H9 (cell line): ENCODE measurements at regions not wholly inside any gene's neighbourhood (a gene's known extent, or its start where the extent isn't known, plus 50 kb on each side); places are given as distances from the start of the nearest gene placed in this dataset.

Experiments
- DNase-seq: peaks from one replicate; pipeline ENCODE4 v3.0.0-alpha.2; 2017
- H2AFZ ChIP-seq: one replicate; pipeline ENCODE4 v1.6.1; 2013; ENCODE audit warnings: mild to moderate bottlenecking, low read length, control low read depth, moderate library complexity
- H2AK5ac ChIP-seq: 2 replicates; pipeline ENCODE4 v1.6.1; 2013; ENCODE audit warnings: low read length, control low read depth, mixed read lengths; ENCODE audit not compliant: insufficient read length
- H2BK120ac ChIP-seq: one replicate; pipeline ENCODE4 v1.6.1; 2013; ENCODE audit warnings: low read depth, mild to moderate bottlenecking, low read length, control low read depth, inconsistent platforms; ENCODE audit not compliant: poor library complexity, severe bottlenecking
- H2BK12ac ChIP-seq: 2 replicates; pipeline ENCODE4 v1.6.1; 2013; ENCODE audit warnings: low read length, control low read depth, mixed read lengths, low read depth; ENCODE audit not compliant: insufficient read length
- H2BK15ac ChIP-seq: 2 replicates; pipeline ENCODE4 v1.6.1; 2013; ENCODE audit warnings: low read depth, low read length, control low read depth
- H2BK20ac ChIP-seq: one replicate; pipeline ENCODE4 v1.6.1; 2013; ENCODE audit warnings: low read depth, mild to moderate bottlenecking, low read length, control low read depth, inconsistent platforms; ENCODE audit not compliant: poor library complexity, severe bottlenecking
- H2BK5ac ChIP-seq: 2 replicates; pipeline ENCODE4 v1.6.1; 2013; ENCODE audit warnings: low read length, control low read depth, mixed read lengths; ENCODE audit not compliant: insufficient read length
- H3K14ac ChIP-seq: 2 replicates; pipeline ENCODE4 v1.6.1; 2013; ENCODE audit warnings: low read length, control low read depth; ENCODE audit not compliant: insufficient read depth
- H3K18ac ChIP-seq: 2 replicates; pipeline ENCODE4 v1.6.1; 2013; ENCODE audit warnings: low read depth, mild to moderate bottlenecking, mixed read lengths, low read length, control low read depth; ENCODE audit not compliant: insufficient read length
- H3K23ac ChIP-seq: 2 replicates; pipeline ENCODE4 v1.6.1; 2013; ENCODE audit warnings: low read length, control low read depth, mixed read lengths, low read depth; ENCODE audit not compliant: insufficient read length
- H3K23me2 ChIP-seq: 2 replicates; pipeline ENCODE4 v1.6.1; 2013; ENCODE audit warnings: low read depth, mild to moderate bottlenecking, mixed read lengths, low read length, control low read depth; ENCODE audit not compliant: insufficient read length, poor library complexity, severe bottlenecking
- H3K27ac ChIP-seq: 2 replicates; pipeline ENCODE4 v1.5.1; 2013; ENCODE audit warnings: low read length, control low read depth, mixed read lengths, low read depth; ENCODE audit not compliant: insufficient read length
- H3K27me3 ChIP-seq: 2 replicates; pipeline ENCODE4 v1.6.1; 2013; ENCODE audit warnings: low read length, control low read depth, inconsistent platforms; ENCODE audit not compliant: insufficient read depth
- H3K4ac ChIP-seq: 2 replicates; pipeline ENCODE4 v1.6.1; 2013; ENCODE audit warnings: low read depth, mild to moderate bottlenecking, control low read depth, inconsistent platforms, low read length, moderate library complexity
- H3K4me1 ChIP-seq: 2 replicates; pipeline ENCODE4 v1.6.1; 2013; ENCODE audit warnings: low read length, control low read depth, inconsistent platforms; ENCODE audit not compliant: insufficient read depth
- H3K4me2 ChIP-seq: 2 replicates; pipeline ENCODE4 v1.6.1; 2013; ENCODE audit warnings: low read length, control low read depth, mixed read lengths; ENCODE audit not compliant: insufficient read length, insufficient read depth
- H3K56ac ChIP-seq: 2 replicates; pipeline ENCODE4 v1.6.1; 2013; ENCODE audit warnings: low read depth, mild to moderate bottlenecking, mixed read lengths, low read length, control low read depth; ENCODE audit not compliant: insufficient read length
- H3K79me1 ChIP-seq: 2 replicates; pipeline ENCODE4 v1.6.1; 2013; ENCODE audit warnings: low read depth, mild to moderate bottlenecking, moderate library complexity, low read length, control low read depth, inconsistent platforms; ENCODE audit not compliant: insufficient read depth, poor library complexity, severe bottlenecking
- H3K79me2 ChIP-seq: 2 replicates; pipeline ENCODE4 v1.6.1; 2013; ENCODE audit warnings: low read length, control low read depth, inconsistent platforms; ENCODE audit not compliant: insufficient read depth
- H3K9ac ChIP-seq: 2 replicates; pipeline ENCODE4 v1.6.1; 2013; ENCODE audit warnings: low read length, control low read depth, mixed read lengths; ENCODE audit not compliant: insufficient read length; ENCODE audit errors: extremely low read depth
- H3K9me3 ChIP-seq: one replicate; pipeline ENCODE4 v1.6.1; 2013; ENCODE audit warnings: low read depth, low read length, inconsistent platforms; ENCODE audit not compliant: control insufficient read depth
- H3T11ph ChIP-seq: one replicate; pipeline ENCODE4 v1.6.1; 2013; ENCODE audit warnings: mild to moderate bottlenecking, low read length, control low read depth, inconsistent platforms
- H4K20me1 ChIP-seq: one replicate; pipeline ENCODE4 v1.6.1; 2013; ENCODE audit not compliant: control insufficient read depth, insufficient read length, insufficient read depth
- H4K5ac ChIP-seq: 2 replicates; pipeline ENCODE4 v1.6.1; 2013; ENCODE audit warnings: low read depth, mild to moderate bottlenecking, mixed read lengths, low read length, control low read depth; ENCODE audit not compliant: insufficient read length
- H4K8ac ChIP-seq: replicated peaks from 2 replicates; pipeline ENCODE4 v1.6.1; 2013; ENCODE audit warnings: low read length, control low read depth, mixed read lengths, low read depth; ENCODE audit not compliant: insufficient read length
- H4K91ac ChIP-seq: 2 replicates; pipeline ENCODE4 v1.6.1; 2013; ENCODE audit warnings: low read depth, mild to moderate bottlenecking, moderate library complexity, mixed read lengths, low read length, control low read depth; ENCODE audit not compliant: insufficient read length
- H3K27ac Mint-ChIP-seq, 3 experiments: 2 replicates in 2 of 3; 3 replicates in 1 of 3; pipeline ENCODE4 v1.8.0; 2020 to 2021; ENCODE audit warnings: mixed read lengths in 3 of 3, mild to moderate bottlenecking in 1 of 3, moderate library complexity in 1 of 3
- H3K27me3 Mint-ChIP-seq: 2 replicates; pipeline ENCODE4 v1.8.0; 2021; ENCODE audit warnings: low read depth, mild to moderate bottlenecking, moderate library complexity, mixed read lengths
- H3K36me3 Mint-ChIP-seq, 3 experiments: 2 replicates in 2 of 3; 3 replicates in 1 of 3; pipeline ENCODE4 v1.8.0; 2020 to 2021; ENCODE audit warnings: low read depth in 3 of 3, mixed read lengths in 3 of 3; ENCODE audit not compliant: insufficient read depth in 1 of 3
- H3K4me1 Mint-ChIP-seq, 2 experiments: 2 replicates each; pipeline ENCODE4 v1.8.0; 2020; ENCODE audit warnings: mixed read lengths in 2 of 2
- H3K4me3 Mint-ChIP-seq, 2 experiments: 2 replicates in 1 of 2; 3 replicates in 1 of 2; pipeline ENCODE4 v1.8.0; 2020 to 2021; ENCODE audit warnings: mild to moderate bottlenecking in 2 of 2, mixed read lengths in 2 of 2, moderate library complexity in 1 of 2
- H3K9me3 Mint-ChIP-seq, 2 experiments: 2 replicates in 1 of 2; 3 replicates in 1 of 2; pipeline ENCODE4 v1.8.0; 2020; ENCODE audit warnings: mild to moderate bottlenecking in 2 of 2, mixed read lengths in 2 of 2, moderate library complexity in 1 of 2
- CTCF ChIP-seq: fragments of 200-600 bp; sonication (generic); conservative IDR thresholded peaks from 3 replicates; pipeline ENCODE4 v1.8.0; 2021; ENCODE audit warnings: antibody characterized with exemption, mild to moderate bottlenecking
- WGBS: extraction: QIAGEN DNeasy Blood & Tissue Kit; methylation state at CpG from one replicate; pipeline ENCODE4 v1.1.7; 2013; ENCODE audit warnings: missing lambda C conversion rate, low lambda C conversion rate, mixed read lengths; ENCODE audit not compliant: insufficient read length; ENCODE audit errors: extremely low coverage; 5-methylcytosine and 5-hydroxymethylcytosine counted together

GRCh38 chr15:39167164-39168058 lies 413.5 kb upstream of the THBS1 start:
- Histone ChIP-seq H3K4me1 (peaks cover 7% of the 10 kb centered on the region; the same call in 1 of the 2 replicates), H4K8ac (no peak overlapping the region), H2BK120ac (no peak overlapping the region), H3T11ph (peak overlapping the region; percentile 85), H3K23ac (no peak overlapping the region), H3K56ac (no peak overlapping the region), H3K4ac (no peak overlapping the region), H4K20me1 (no peaks in the 10 kb centered on the region), H2BK15ac (no peak overlapping the region), H2BK5ac (no peak overlapping the region), H3K9ac (no peak overlapping the region), H2BK20ac (no peak overlapping the region), H3K4me2 (no peak overlapping the region), H2AFZ (no peak overlapping the region), H3K27me3 (no peaks in the 10 kb centered on the region), H2AK5ac (no peak overlapping the region), H3K27ac (no peak overlapping the region), H3K23me2 (no peaks in the 10 kb centered on the region), H3K18ac (no peak overlapping the region), H3K79me1 (no peaks in the 10 kb centered on the region), H4K5ac (no peak overlapping the region), H2BK12ac (no peak overlapping the region), H4K91ac (no peak overlapping the region), H3K9me3 (no peaks in the 10 kb centered on the region), H3K14ac (no peak overlapping the region), H3K79me2 (no peaks in the 10 kb centered on the region)
- Mint-ChIP-seq H3K27me3 (no peaks in the 10 kb centered on the region), H3K4me3 (no peak overlapping the region), H3K4me1 (peaks cover 35 to 44% of the 10 kb centered on the region in 2 experiments), H3K9me3 (no peaks in the 10 kb centered on the region), H3K36me3 (no peaks in the 10 kb centered on the region), H3K27ac (no peak overlapping the region)
- WGBS: no CpG with 5 or more reads among the region's 4 CpGs
- TF ChIP-seq CTCF: no peak
- no peak for DNase-seq
